Kidney (tissue), 13 donors: ENCODE measurements at regions not wholly inside any gene's neighbourhood (a gene's known extent, or its start where the extent isn't known, plus 50 kb on each side); places are given as distances from the start of the nearest gene placed in this dataset.
A peak's percentile ranks its signal among the peaks of the same experiment; 100 is the strongest.

Source experiments
- DNase-seq, 5 donors: peaks; one replicate each; pipeline ENCODE4 v3.0.0-alpha.2; 2013 to 2020
- FAIRE-seq: peaks from 2 replicates; lab custom pipeline; 2012; peaks lifted over from hg19 to GRCh38; lab: Jason Lieb, UNC
- H3K27ac ChIP-seq, 2 donors: one replicate each; pipeline ENCODE4 v1.7.0; 2013; ENCODE audit warnings: low read depth in 2 of 2, low read length in 2 of 2, inconsistent platforms in 1 of 2
- H3K27me3 ChIP-seq: one replicate; pipeline ENCODE4 v1.7.1; 2013; ENCODE audit warnings: low read length, inconsistent platforms; ENCODE audit not compliant: control insufficient read depth, insufficient read depth
- H3K36me3 ChIP-seq, 3 donors: one replicate each; pipeline versions ENCODE4 v1.7.0 to v1.7.1; 2013; ENCODE audit warnings: low read length in 3 of 3, control low read depth in 1 of 3, inconsistent platforms in 1 of 3; ENCODE audit not compliant: insufficient read depth in 3 of 3, control insufficient read depth in 2 of 3
- H3K4me1 ChIP-seq, 3 donors: one replicate each; pipeline versions ENCODE4 v1.7.0 to v1.7.1; 2013; ENCODE audit warnings: low read length in 3 of 3, inconsistent platforms in 1 of 3, low read depth in 1 of 3; ENCODE audit not compliant: control insufficient read depth in 2 of 3, insufficient read depth in 2 of 3
- H3K4me3 ChIP-seq, 3 donors: one replicate each; pipeline versions ENCODE4 v1.7.0 to v1.8.1; 2013; ENCODE audit warnings: low read length in 3 of 3, control low read depth in 1 of 3, inconsistent platforms in 1 of 3
- H3K9ac ChIP-seq, 3 donors: one replicate each; pipeline versions ENCODE4 v1.7.0 to v1.7.1; 2013; ENCODE audit warnings: low read length in 3 of 3, control low read depth in 1 of 3, inconsistent platforms in 1 of 3
- H3K9me3 ChIP-seq, 3 donors: one replicate each; pipeline versions ENCODE4 v1.7.0 to v1.7.1; 2013; ENCODE audit warnings: low read length in 3 of 3, control low read depth in 1 of 3, inconsistent platforms in 1 of 3; ENCODE audit not compliant: control insufficient read depth in 2 of 3, insufficient read depth in 1 of 3
- intact Hi-C: fragments of 100-400 bp; cut with DNase I; formaldehyde crosslinking; loops from one replicate; pipeline ENCODE4 v1.11.1; 2022
- TF ChIP-seq, protein P1 (sequence below): IDR thresholded peaks from 3 replicates; pipeline ENCODE4 v1.5.1; 2012; ENCODE audit warnings: mild to moderate bottlenecking, moderate library complexity, borderline replicate concordance; ENCODE audit not compliant: insufficient read depth; ENCODE audit errors: extremely low read depth
- donor health status: control.
- donor health status: control.
- donor health status: control.
- donor health status: control.
- donor health status: control.
- donor health status: DM: yes; HTN: yes; CAD: no.
- donor health status: Normal renal cell carcinoma (clear cell type).

DNA sequence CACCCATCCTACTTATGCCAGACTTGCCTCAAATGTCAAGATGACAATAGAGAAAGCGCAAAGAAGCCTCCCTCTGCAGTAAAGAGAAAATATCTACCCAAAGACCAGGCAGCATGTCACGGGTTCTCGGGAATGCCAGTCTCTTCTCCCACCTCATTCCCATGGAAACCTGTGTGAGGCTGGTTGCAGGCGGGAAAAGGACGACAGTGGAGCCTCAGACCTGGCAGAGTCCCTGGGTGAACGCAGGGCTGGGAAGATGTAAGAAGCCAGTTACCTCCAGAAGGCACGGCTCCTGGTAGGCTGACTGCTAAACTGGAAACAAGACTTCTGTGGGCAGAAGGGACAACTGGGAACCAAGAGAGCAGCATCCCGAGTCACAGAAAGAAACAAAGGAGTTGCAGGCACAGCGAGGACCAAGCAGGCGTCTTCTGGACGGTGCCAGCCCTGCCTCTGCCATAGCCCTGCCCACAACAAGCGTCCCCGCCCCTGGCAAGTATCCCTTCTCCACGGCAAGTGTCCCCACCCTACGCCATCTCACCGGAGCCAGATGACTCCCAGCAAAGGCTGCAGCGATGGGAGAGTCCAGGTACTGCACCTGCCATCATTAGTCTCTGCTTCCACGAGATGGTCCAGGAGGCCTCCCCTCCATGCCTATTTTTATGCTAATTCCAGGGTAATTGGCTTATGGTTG, 440.8 kb upstream of the MYT1L start:
- Histone ChIP-seq H3K27ac (no peak overlapping the region), H3K9ac (no peak overlapping the region), H3K9me3 (no peaks in the 10 kb centered on the region), H3K4me1 (no peaks in the 10 kb centered on the region), H3K27me3 (no peaks in the 10 kb centered on the region), H3K36me3 (no peaks in the 10 kb centered on the region), H3K4me3 (no peak overlapping the region)
- FAIRE-seq (no peak), DNase-seq (no peak)
- TF ChIP-seq, protein P1, sequence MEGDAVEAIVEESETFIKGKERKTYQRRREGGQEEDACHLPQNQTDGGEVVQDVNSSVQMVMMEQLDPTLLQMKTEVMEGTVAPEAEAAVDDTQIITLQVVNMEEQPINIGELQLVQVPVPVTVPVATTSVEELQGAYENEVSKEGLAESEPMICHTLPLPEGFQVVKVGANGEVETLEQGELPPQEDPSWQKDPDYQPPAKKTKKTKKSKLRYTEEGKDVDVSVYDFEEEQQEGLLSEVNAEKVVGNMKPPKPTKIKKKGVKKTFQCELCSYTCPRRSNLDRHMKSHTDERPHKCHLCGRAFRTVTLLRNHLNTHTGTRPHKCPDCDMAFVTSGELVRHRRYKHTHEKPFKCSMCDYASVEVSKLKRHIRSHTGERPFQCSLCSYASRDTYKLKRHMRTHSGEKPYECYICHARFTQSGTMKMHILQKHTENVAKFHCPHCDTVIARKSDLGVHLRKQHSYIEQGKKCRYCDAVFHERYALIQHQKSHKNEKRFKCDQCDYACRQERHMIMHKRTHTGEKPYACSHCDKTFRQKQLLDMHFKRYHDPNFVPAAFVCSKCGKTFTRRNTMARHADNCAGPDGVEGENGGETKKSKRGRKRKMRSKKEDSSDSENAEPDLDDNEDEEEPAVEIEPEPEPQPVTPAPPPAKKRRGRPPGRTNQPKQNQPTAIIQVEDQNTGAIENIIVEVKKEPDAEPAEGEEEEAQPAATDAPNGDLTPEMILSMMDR = no peak
- intact Hi-C loops = no loop called here

DNA sequence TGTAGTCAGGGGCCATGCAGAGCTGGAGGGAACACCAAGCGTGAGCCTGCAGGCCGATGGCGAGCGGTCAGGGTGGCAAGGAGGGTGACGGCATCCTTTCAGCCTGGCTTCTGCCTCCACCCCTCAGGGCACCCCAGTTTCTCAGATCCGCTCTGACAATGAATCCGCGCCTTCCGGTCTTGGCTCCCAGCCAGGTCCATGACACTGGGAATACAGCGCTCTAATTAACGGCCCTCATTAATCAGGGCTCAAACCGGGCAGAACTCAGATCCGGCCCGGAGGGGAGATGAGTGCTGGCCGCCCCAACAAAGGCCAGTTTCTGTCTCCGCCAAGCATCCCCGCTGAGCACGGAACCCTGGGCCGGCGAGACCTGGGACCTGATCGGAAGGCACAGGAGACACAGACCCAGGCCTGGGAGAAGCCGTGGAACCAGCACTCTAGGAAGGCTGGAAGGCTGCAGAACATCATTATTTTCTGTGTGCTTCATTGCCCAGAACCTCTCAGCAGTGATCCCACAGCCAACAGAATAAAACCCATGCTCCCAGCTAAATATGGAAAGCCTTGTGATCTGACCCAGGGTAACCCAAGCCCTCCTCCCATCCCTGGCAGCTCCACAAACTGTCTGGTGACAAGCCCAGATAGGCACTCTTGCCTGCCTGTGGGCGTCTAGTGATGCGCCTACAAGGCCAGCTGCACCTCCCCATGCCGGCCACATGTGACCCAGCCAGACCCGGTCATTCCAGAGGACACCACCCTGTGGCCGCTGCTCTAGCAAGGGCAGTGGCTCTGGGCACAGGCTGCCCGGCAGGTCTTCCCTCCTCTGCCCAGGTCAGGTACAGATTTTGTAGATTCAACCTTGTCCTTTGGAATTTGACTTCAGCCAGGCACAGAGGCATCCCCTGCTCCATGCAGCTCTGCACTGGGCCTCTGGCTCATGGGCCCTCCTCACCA, 438.7 kb upstream of the MYT1L start:
- TF ChIP-seq, protein P1 = no peak
- Histone ChIP-seq H3K4me3 (no peak overlapping the region), H3K4me1 (no peaks in the 10 kb centered on the region), H3K9me3 (no peaks in the 10 kb centered on the region), H3K36me3 (no peaks in the 10 kb centered on the region), H3K9ac (no peak overlapping the region), H3K27me3 (no peaks in the 10 kb centered on the region), H3K27ac (no peak overlapping the region)
- intact Hi-C loops = no loop called here
- peak in 4 of 5 donors; percentile 69 to 80 (median 76) for DNase-seq
- FAIRE-seq = no peak

DNA sequence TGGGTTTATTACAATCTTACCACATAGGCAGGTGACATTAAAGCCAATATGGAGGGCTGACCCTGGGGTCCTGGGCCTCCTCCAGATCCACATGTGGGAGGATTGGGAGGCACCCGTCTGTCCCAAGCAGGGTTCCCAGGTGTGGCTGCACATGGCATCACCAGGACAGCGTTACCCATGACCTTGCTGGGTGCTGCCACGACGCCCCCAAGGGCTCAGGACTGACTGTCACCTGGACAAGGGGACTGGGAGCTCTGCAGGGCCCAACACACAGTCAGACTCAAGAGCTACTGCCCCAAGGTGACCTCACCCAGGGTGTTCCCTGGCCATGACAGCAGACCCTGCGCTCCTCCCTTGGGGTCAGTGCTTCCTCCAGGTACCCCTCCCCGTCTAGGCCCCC, 437.4 kb upstream of the MYT1L start:
- Histone ChIP-seq H3K9ac (no peak overlapping the region), H3K36me3 (no peaks in the 10 kb centered on the region), H3K9me3 (no peaks in the 10 kb centered on the region), H3K4me3 (no peak overlapping the region), H3K27ac (no peak overlapping the region), H3K27me3 (no peaks in the 10 kb centered on the region), H3K4me1 (no peaks in the 10 kb centered on the region)
- TF ChIP-seq, protein P1 = no peak
- FAIRE-seq (no peak), DNase-seq (no peak)
- intact Hi-C loops = no loop called here
